ENCODE measurements at regions not wholly inside any gene's neighbourhood (a gene's known extent, or its start where the extent isn't known, plus 50 kb on each side); places are given as distances from the start of the nearest gene placed in this dataset.

- no peak for TF ChIP-seq POLR2AphosphoS5 (IDR thresholded peaks at IDR 0.05; ENCODE audit: borderline replicate concordance, low read depth, low read length)
- no peak for TF ChIP-seq EZH2 (IDR thresholded peaks at IDR 0.05)
Observed at GRCh38 chr5:174472956-174473355, 251.4 kb upstream of the MSX2 start.
